Fibroblast of villous mesenchyme (primary cell): ENCODE measurements at regions not wholly inside any gene's neighbourhood (a gene's known extent, or its start where the extent isn't known, plus 50 kb on each side); places are given as distances from the start of the nearest gene placed in this dataset.

Experiments used
- DNase-seq: peaks from one replicate; pipeline ENCODE4 v3.0.0-alpha.2; 2010; ENCODE audit warnings: low read depth
- H3K4me3 ChIP-seq: 2 replicates; pipeline ENCODE4 v1.5.1; 2011; ENCODE audit warnings: low read depth, mild to moderate bottlenecking, low read length
- CTCF ChIP-seq: IDR thresholded peaks from 2 replicates; pipeline ENCODE4 v1.5.1; 2012; ENCODE audit warnings: low read depth, mild to moderate bottlenecking, low read length; ENCODE audit not compliant: insufficient read depth

GRCh38 chr17:79503126-79503839 lies 107.6 kb downstream of the RBFOX3 start:
- TF ChIP-seq CTCF = no peak
- no peak for DNase-seq
- no peak overlapping the region for H3K4me3 ChIP-seq

GRCh38 chr17:79501910-79502309 lies 108.9 kb downstream of the RBFOX3 start:
- TF ChIP-seq CTCF = no peak
- H3K4me3 ChIP-seq = no peak overlapping the region
- no peak for DNase-seq

GRCh38 chr17:79500745-79501618 lies 109.9 kb downstream of the RBFOX3 start:
- DNase-seq = no peak
- TF ChIP-seq CTCF = no peak

GRCh38 chr17:79498854-79499253 lies 112.0 kb downstream of the RBFOX3 start:
- H3K4me3 ChIP-seq = no peak overlapping the region

More at GRCh38 chr17:79500745-79501618, 109.9 kb downstream of the RBFOX3 start:
- no peak overlapping the region for H3K4me3 ChIP-seq

GRCh38 chr17:79497777-79498348 lies 113.0 kb downstream of the RBFOX3 start:
- no peak for DNase-seq
- TF ChIP-seq CTCF = no peak
- H3K4me3 ChIP-seq = no peak overlapping the region

More at GRCh38 chr17:79498854-79499253, 112.0 kb downstream of the RBFOX3 start:
- no peak for TF ChIP-seq CTCF
- DNase-seq = no peak

- TF ChIP-seq CTCF = no peak
- no peak for DNase-seq
- no peak overlapping the region for H3K4me3 ChIP-seq
These were observed 114.3 kb downstream of the RBFOX3 start for GRCh38 chr17:79496422-79497005.
